Hematopoietic multipotent progenitor cell treated with erythropoietin and hydrocortisone succinate and interleukin-3 and kit ligand, for 6 days (in vitro differentiated cells): ENCODE measurements at regions not wholly inside any gene's neighbourhood (a gene's known extent, or its start where the extent isn't known, plus 50 kb on each side); places are given as distances from the start of the nearest gene placed in this dataset.

Experiments
- DNase-seq: peaks from one replicate; pipeline ENCODE4 v3.0.0-alpha.2; 2015

- no peak for DNase-seq
Measured at GRCh38 chr13:24085662-24086061, 74.9 kb upstream of the SPATA13 start.

- no peak for DNase-seq
Measured at GRCh38 chr13:24086642-24087041, 73.9 kb upstream of the SPATA13 start.

GRCh38 chr13:24087605-24088225 lies 72.8 kb upstream of the SPATA13 start:
- no peak for DNase-seq

GRCh38 chr13:24090049-24090448 lies 70.5 kb upstream of the SPATA13 start:
- no peak for DNase-seq

- DNase-seq, result no peak
Measured at GRCh38 chr13:24091080-24091479, 69.4 kb upstream of the SPATA13 start.

- no peak for DNase-seq
Measured at GRCh38 chr13:24092108-24092507, 68.4 kb upstream of the SPATA13 start.

GRCh38 chr13:24093047-24093446 lies 67.5 kb upstream of the SPATA13 start:
- DNase-seq, result no peak

GRCh38 chr13:24096659-24097058 lies 63.9 kb upstream of the SPATA13 start:
- DNase-seq, result no peak

GRCh38 chr13:24097064-24097463 lies 63.5 kb upstream of the SPATA13 start:
- peak; percentile 6 for DNase-seq

- DNase-seq, result no peak
Measured at GRCh38 chr13:24097667-24098066, 62.9 kb upstream of the SPATA13 start.

GRCh38 chr13:24099490-24099889 lies 61.0 kb upstream of the SPATA13 start:
- DNase-seq, result no peak

- DNase-seq, result no peak
Measured at GRCh38 chr13:24100188-24100587, 60.3 kb upstream of the SPATA13 start.

GRCh38 chr13:24103782-24104372 lies 56.6 kb upstream of the SPATA13 start:
- no peak for DNase-seq

- no peak for DNase-seq
Measured at GRCh38 chr13:24104723-24105122, 55.8 kb upstream of the SPATA13 start.

- no peak for DNase-seq
Measured at GRCh38 chr13:24106429-24106828, 54.1 kb upstream of the SPATA13 start.

GRCh38 chr13:24107955-24108614 lies 52.4 kb upstream of the SPATA13 start:
- DNase-seq, result no peak

- DNase-seq, result no peak
Measured at GRCh38 chr13:24108615-24108965, 51.9 kb upstream of the SPATA13 start.

GRCh38 chr13:24110011-24110410 lies 50.5 kb upstream of the SPATA13 start:
- DNase-seq, result no peak
